ENCODE measurements at regions not wholly inside any gene's neighbourhood (a gene's known extent, or its start where the extent isn't known, plus 50 kb on each side); places are given as distances from the start of the nearest gene placed in this dataset.
A peak's percentile ranks its signal among the peaks of the same experiment; 100 is the strongest.

- FAIRE-seq = no peak
- peaks cover 89% of the 10 kb centered on the region for H3K4me1 ChIP-seq (ENCODE audit: insufficient read depth, low read length)
- no TSS peak for BruUV-seq (replicated peaks)
- ChIA-PET CTCF (ENCODE audit: low intra/inter-chr PET ratio, low total read pairs) (no interaction called here), POLR2A (interaction anchor here (0.9 to 3.6 kb wide), 9 partner anchors 8 to 181 kb away, joined by 3 to 30 read pairs (median 6); no protein-coding TSS in a partner anchor)
- in situ Hi-C loops (cut with HindIII; ENCODE audit: extremely low pct_ligation_motif_present, low pct_unique_long_range_greater_than_20kb) (no loop called here), intact Hi-C loops (cut with micrococcal nuclease; ENCODE audit: unreplicated experiment) (loop anchor here (5.0 kb wide), 1 partner anchor 145 kb away; the partner anchor contains the start of gene AFDN)
- H3K9me3 ChIP-seq (ENCODE audit: low read length) = no peaks in the 10 kb centered on the region
- no peak for ATAC-seq
- 92% methylated on average over 10 of the region's 11 CpGs for WGBS (ENCODE audit: low lambda C conversion rate)
- 0 out of 6 replicates have a peak overlapping the region, but pooled peaks of 1 of the 3 experiments have one; percentile 7 for H3K4me3 ChIP-seq (replicated peaks in 1 of 3; ENCODE audit: insufficient read depth in 1 of 3, low read depth in 2 of 3, low read length in 3 of 3)
- peak overlapping the region; percentile 96 for H3K27ac ChIP-seq (ENCODE audit: extremely low read length, insufficient read depth, low read length)
- peak overlapping the region; percentile 60 for H3K4me2 ChIP-seq (ENCODE audit: low read depth, low read length)
- no peaks in the 10 kb centered on the region for H3K36me3 ChIP-seq (replicated peaks in 1 of 2; ENCODE audit: control insufficient read depth in 1 of 2, insufficient read depth in 2 of 2, low read length in 2 of 2)
- H3K9ac ChIP-seq (ENCODE audit: insufficient read depth, low read depth, low read length) = peak overlapping the region; percentile 64
- H4K20me1 ChIP-seq (ENCODE audit: insufficient read depth, low read length) = no peaks in the 10 kb centered on the region
- H3K27me3 ChIP-seq (ENCODE audit: control insufficient read depth in 1 of 2, insufficient read depth in 2 of 2, low read length in 2 of 2) = no peaks in the 10 kb centered on the region
- peaks cover 5% of the 10 kb centered on the region for H3K79me2 ChIP-seq (ENCODE audit: insufficient read depth, low read length)
- no peak for DNase-seq (ENCODE audit: low spot score)
- no peak overlapping the region for H2AFZ ChIP-seq (ENCODE audit: low read length)
- TF ChIP-seq, protein P1, sequence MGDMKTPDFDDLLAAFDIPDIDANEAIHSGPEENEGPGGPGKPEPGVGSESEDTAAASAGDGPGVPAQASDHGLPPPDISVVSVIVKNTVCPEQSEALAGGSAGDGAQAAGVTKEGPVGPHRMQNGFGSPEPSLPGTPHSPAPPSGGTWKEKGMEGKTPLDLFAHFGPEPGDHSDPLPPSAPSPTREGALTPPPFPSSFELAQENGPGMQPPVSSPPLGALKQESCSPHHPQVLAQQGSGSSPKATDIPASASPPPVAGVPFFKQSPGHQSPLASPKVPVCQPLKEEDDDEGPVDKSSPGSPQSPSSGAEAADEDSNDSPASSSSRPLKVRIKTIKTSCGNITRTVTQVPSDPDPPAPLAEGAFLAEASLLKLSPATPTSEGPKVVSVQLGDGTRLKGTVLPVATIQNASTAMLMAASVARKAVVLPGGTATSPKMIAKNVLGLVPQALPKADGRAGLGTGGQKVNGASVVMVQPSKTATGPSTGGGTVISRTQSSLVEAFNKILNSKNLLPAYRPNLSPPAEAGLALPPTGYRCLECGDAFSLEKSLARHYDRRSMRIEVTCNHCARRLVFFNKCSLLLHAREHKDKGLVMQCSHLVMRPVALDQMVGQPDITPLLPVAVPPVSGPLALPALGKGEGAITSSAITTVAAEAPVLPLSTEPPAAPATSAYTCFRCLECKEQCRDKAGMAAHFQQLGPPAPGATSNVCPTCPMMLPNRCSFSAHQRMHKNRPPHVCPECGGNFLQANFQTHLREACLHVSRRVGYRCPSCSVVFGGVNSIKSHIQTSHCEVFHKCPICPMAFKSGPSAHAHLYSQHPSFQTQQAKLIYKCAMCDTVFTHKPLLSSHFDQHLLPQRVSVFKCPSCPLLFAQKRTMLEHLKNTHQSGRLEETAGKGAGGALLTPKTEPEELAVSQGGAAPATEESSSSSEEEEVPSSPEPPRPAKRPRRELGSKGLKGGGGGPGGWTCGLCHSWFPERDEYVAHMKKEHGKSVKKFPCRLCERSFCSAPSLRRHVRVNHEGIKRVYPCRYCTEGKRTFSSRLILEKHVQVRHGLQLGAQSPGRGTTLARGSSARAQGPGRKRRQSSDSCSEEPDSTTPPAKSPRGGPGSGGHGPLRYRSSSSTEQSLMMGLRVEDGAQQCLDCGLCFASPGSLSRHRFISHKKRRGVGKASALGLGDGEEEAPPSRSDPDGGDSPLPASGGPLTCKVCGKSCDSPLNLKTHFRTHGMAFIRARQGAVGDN (CRISPR knock-in tag; IDR thresholded peaks at IDR 0.05) = peak; percentile 80
- TF ChIP-seq THAP7 (CRISPR knock-in tag; IDR thresholded peaks at IDR 0.05) (peak; percentile 33; the same call in 1 of the 2 replicates), SMAD1 (CRISPR knock-in tag; IDR thresholded peaks at IDR 0.05; ENCODE audit: borderline replicate concordance, low read depth) (0 out of 2 replicates have a peak, but pooled peaks have one; percentile 8), ZNF768 (CRISPR knock-in tag; IDR thresholded peaks at IDR 0.05) (peak; percentile 27; the same call in 1 of the 2 replicates), ZBTB33 (CRISPR knock-in tag; IDR thresholded peaks at IDR 0.05) (peak; percentile 83), ZNF83 (CRISPR knock-in tag; IDR thresholded peaks at IDR 0.05; ENCODE audit: borderline replicate concordance) (0 out of 2 replicates have a peak, but pooled peaks have one; percentile 47), ZBTB4 (CRISPR knock-in tag; IDR thresholded peaks at IDR 0.05; ENCODE audit: borderline replicate concordance) (peak; percentile 89; the same call in 1 of the 2 replicates), SIX4 (CRISPR knock-in tag; IDR thresholded peaks at IDR 0.05) (no peak), ZBTB38 (CRISPR knock-in tag; IDR thresholded peaks at IDR 0.05) (peak; percentile 91), MAFF (IDR thresholded peaks at IDR 0.05; ENCODE audit: low read depth, low read length) (no peak), AGO1 (IDR thresholded peaks at IDR 0.05; ENCODE audit: low read depth, low read length, poor library complexity, severe bottlenecking) (peak; percentile 45), JUN (CRISPR knock-in tag; IDR thresholded peaks at IDR 0.05) (no peak), ZBTB3 (CRISPR knock-in tag; IDR thresholded peaks at IDR 0.05; ENCODE audit: borderline replicate concordance, low read depth) (0 out of 2 replicates have a peak, but pooled peaks have one; percentile 38), ZKSCAN1 (IDR thresholded peaks at IDR 0.05; ENCODE audit: low read length) (no peak)
Observed at GRCh38 chr6:167682125-167682524, 144.6 kb upstream of the AFDN start.
